GM12873 (cell line): ENCODE measurements at regions not wholly inside any gene's neighbourhood (a gene's known extent, or its start where the extent isn't known, plus 50 kb on each side); places are given as distances from the start of the nearest gene placed in this dataset.

Experiments
- CTCF ChIP-seq: IDR thresholded peaks from 2 replicates; pipeline ENCODE4 v1.5.1; 2012; ENCODE audit warnings: low read depth, mild to moderate bottlenecking, moderate library complexity, low read length, control low read depth; ENCODE audit not compliant: insufficient read depth; ENCODE audit errors: missing control alignments

DNA sequence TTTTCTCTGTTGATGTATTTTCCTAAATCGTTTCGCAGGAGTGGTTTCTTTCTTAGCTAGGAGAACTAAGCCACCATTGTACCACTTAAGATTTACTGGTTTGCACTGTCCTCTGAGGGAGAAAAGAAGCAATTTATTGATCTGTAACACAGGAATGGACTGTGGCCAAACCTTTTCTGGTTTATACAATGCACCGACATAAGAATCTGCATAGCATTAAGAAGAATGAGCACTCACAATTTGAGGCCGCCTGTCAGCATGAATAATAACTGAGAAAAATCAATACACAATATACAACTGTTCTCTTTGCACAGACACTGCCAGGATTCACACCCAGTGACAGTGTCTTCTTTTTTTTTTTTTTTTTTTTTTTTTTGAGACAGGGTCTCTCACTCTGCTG, 168.6 kb upstream of the DMRT1 start:
- no peak for TF ChIP-seq CTCF

DNA sequence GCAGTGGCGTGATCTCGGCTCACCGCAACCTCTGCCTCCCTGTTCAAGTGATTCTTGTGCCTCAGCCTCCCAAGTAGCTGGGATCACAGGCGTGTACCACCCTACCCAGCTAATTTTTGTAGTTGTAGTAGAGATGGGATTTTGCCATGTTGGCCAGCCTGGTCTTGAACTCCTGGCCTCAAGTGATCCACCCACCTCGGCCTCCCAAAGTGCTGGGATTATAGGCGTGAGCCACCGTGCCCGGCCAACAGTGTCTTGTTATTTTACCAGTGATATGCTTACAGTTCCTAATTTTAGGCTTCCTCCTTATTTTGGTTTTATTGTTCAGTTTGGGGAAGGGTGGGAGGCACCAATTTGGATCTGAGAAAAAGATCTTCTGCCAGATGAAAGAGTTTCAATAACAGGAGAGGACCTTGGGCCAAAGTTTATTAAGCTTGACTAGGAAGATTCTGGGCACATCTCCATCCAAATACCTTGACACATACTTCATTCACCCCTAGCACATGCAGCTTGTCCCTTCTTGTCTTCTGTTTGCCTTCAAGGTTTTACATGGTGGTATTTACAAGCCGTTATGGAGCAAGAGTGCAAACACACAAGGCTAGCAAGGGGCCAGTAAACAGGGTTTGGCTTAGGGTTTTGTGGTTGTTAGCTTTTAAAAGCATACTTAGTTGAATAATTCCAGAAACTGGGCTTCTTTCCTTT, 168.1 kb upstream of the DMRT1 start:
- TF ChIP-seq CTCF: no peak

GRCh38 chr9:673966-674526, 167.5 kb upstream of the DMRT1 start:
- TF ChIP-seq CTCF: no peak

DNA sequence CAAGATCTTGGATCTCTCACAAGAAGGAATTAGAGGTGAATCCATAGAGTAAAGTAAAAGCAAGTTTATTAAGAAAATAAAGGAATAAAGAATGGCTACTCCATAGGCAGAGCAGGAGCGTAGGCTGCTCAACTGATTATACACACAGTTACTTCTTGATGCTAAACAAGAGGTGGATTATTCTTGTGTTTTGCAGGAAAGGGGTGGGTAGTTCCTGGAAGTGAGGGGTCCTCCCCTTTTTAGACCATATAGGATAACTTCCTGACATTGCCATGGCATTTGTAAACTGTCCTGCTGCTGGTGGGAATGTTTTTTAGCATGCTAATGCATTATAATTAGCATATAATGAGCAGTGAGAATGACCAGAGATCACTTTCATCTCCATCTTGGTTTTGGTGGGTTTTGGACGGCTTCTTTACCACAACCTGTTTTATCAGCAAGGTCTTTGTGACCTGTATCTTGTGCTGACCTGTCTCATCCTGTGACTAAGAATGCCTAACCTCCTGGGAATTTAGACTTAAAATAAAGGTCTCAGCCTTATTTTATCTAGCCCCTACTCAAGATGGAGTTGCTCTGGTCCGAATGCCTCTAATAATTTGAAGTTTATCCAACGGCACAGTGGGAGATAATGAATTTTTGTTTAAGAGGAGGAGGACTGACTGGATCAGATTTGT, 165.7 kb upstream of the DMRT1 start:
- TF ChIP-seq CTCF: no peak

DNA sequence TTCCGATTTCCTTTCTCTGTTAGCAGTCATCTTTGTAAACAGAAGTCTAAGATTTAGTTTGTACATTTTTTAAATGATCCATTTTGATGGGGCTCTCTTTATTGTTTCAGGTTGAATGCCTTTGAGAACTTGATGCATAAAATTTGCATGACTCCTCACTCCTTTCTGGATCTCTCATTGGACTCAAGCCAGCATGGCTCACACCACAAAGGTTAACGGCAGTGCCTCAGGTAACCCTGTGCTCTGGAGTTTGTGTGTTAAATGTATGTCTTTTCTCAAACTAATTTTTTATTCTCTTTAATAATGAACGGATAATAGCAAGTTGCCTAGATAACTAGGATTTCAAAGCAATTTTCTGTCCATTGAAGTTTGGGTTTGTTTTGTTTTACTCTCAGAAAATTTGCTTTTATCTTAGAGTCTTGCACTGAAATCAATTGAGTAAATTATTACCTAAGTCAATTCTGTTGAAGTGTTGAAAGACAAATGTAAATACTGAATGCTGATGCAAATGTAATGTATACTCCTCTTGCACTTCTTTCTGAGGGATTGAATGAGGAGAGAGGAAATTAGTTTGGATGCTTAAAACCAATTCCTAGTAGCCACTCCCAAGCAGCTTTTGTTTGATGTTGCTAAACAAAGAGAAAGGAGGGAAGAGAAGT, 164.6 kb upstream of the DMRT1 start:
- TF ChIP-seq CTCF: no peak

DNA sequence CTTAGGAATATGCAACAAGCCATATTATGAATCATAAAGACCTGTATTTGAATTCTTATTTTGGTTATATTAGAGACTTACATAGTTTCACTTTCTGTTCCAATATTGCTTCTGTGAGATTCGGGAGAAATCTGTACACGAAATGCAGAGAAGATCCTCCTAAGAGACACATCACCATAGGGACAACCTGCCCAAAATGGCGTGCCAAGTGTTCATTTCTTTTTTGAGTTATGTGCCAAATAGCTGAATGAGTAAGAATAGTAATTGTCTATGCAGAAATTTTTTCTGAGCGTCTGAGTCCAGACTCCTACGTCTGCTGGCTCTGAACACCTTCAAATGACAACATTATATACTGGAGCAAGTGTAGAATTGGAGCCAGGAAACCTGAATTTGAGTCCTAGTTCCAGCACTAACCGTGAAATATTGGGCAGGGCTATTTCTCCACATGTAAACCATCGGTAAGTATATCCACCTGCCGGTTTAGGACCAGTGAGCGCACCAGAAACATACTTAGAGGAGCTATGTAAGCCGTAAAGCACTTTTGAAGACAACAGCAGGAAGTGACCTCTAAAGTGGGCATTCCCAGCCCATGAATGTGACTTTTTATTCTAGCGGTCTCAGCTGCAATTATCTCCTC, 163.9 kb upstream of the DMRT1 start:
- no peak for TF ChIP-seq CTCF

DNA sequence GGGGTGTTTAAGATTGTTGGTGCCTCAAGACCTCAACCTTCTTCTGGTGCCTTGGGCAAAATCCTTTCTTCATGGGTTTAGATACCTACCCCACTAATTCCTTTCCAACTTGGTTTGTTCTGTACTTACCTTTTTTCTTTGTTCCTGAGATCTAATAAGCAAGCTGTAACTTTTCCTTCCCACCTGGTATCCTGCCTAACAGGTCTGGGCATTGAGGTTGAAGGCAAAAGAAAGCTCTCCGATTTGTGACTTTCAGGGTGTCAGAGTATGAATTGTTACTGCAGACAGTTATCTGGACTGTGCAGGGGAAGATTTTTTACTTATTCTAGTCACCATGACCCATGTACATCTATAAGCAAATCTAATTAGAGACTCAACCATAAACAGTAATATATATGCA, 162.6 kb upstream of the DMRT1 start:
- no peak for TF ChIP-seq CTCF
